Neural cell (in vitro differentiated cells): ENCODE measurements at regions not wholly inside any gene's neighbourhood (a gene's known extent, or its start where the extent isn't known, plus 50 kb on each side); places are given as distances from the start of the nearest gene placed in this dataset.

Experiments used
- H2AFZ ChIP-seq: fragments of 200-600, 300-800 bp; sonication (generic), shearing (Covaris generic); 2 replicates; pipeline ENCODE4 v1.6.0; 2014; ENCODE audit warnings: low read depth, mild to moderate bottlenecking, antibody characterized with exemption, low read length, moderate library complexity
- H3F3A ChIP-seq: fragments of 200-600 bp; shearing (Covaris generic); 2 replicates; pipeline ENCODE4 v1.6.1; 2016; ENCODE audit warnings: mild to moderate bottlenecking, moderate library complexity, mixed read lengths, antibody characterized with exemption, low read length; ENCODE audit not compliant: insufficient read depth, poor library complexity, severe bottlenecking
- H3K27ac ChIP-seq: fragments of 200-600, 300-800 bp; sonication (generic), shearing (Covaris generic); 2 replicates; pipeline ENCODE4 v1.5.1; 2014; ENCODE audit warnings: mild to moderate bottlenecking, low read length, moderate library complexity
- H3K27me3 ChIP-seq: fragments of 300-800, 200-600 bp; sonication (generic), shearing (Covaris generic); 2 replicates; pipeline ENCODE4 v1.6.0; 2014; ENCODE audit warnings: mild to moderate bottlenecking, low read depth, low read length, moderate library complexity; ENCODE audit not compliant: insufficient read depth
- H3K36me3 ChIP-seq: fragments of 300-800, 200-600 bp; sonication (generic), shearing (Covaris generic); 2 replicates; pipeline ENCODE4 v1.5.1; 2014; ENCODE audit warnings: mild to moderate bottlenecking, antibody characterized with exemption, low read length, moderate library complexity; ENCODE audit not compliant: insufficient read depth
- H3K4me2 ChIP-seq: fragments of 300-800, 200-600 bp; sonication (generic), shearing (Covaris generic); 2 replicates; pipeline ENCODE4 v1.6.0; 2014; ENCODE audit warnings: mild to moderate bottlenecking, low read length
- H3K4me3 ChIP-seq: fragments of 300-800, 200-600 bp; sonication (generic), shearing (Covaris generic); 2 replicates; pipeline ENCODE4 v1.5.1; 2014; ENCODE audit warnings: mild to moderate bottlenecking, low read length, moderate library complexity
- H3K79me2 ChIP-seq: fragments of 200-600 bp; shearing (Covaris generic); replicated peaks from 2 replicates; pipeline ENCODE4 v1.6.0; 2014; ENCODE audit warnings: mild to moderate bottlenecking, low read length, moderate library complexity; ENCODE audit not compliant: insufficient read depth
- H3K9ac ChIP-seq: fragments of 300-800, 200-600 bp; sonication (generic), shearing (Covaris generic); 2 replicates; pipeline ENCODE4 v1.6.1; 2016; ENCODE audit warnings: mild to moderate bottlenecking, low read length, mixed read lengths
- H3K9me2 ChIP-seq: fragments of 200-600 bp; shearing (Covaris generic); 2 replicates; pipeline ENCODE4 v1.6.1; 2016; ENCODE audit warnings: mild to moderate bottlenecking, low read length, mixed read lengths; ENCODE audit not compliant: insufficient read depth
- H3K9me3 ChIP-seq: fragments of 200-600, 300-800 bp; sonication (generic), shearing (Covaris generic); 2 replicates; pipeline ENCODE4 v1.6.1; 2016; ENCODE audit warnings: mild to moderate bottlenecking, mixed run types, low read length, moderate library complexity, mixed read lengths
- H4K20me1 ChIP-seq: fragments of 200-600 bp; shearing (Covaris generic); 2 replicates; pipeline ENCODE4 v1.6.1; 2016; ENCODE audit warnings: mild to moderate bottlenecking, mixed run types; ENCODE audit not compliant: insufficient read depth
- EP300 ChIP-seq: fragments of 450-650 bp; conservative IDR thresholded peaks from 2 replicates; pipeline ENCODE4 v1.6.1; 2014; ENCODE audit warnings: antibody characterized with exemption, mild to moderate bottlenecking, moderate library complexity; ENCODE audit not compliant: poor library complexity, severe bottlenecking
- EZH2 ChIP-seq: fragments of 200-600, 300-800 bp; shearing (Covaris generic), sonication (generic); IDR thresholded peaks from 2 replicates; pipeline ENCODE4 v1.6.1; 2014; ENCODE audit warnings: antibody characterized with exemption, low read length, borderline replicate concordance, mild to moderate bottlenecking; ENCODE audit not compliant: insufficient read depth, poor library complexity, severe bottlenecking
- MXI1 ChIP-seq: fragments of 450-650 bp; conservative IDR thresholded peaks from 2 replicates; pipeline ENCODE4 v1.6.1; 2014; ENCODE audit warnings: antibody characterized with exemption, mild to moderate bottlenecking; ENCODE audit not compliant: poor library complexity, severe bottlenecking
- POLR2AphosphoS5 ChIP-seq: IDR thresholded peaks from 2 replicates; pipeline ENCODE4 v1.6.1; 2012
- RAD21 ChIP-seq: fragments of 450-650 bp; conservative IDR thresholded peaks from 2 replicates; pipeline ENCODE4 v1.6.1; 2014; ENCODE audit warnings: antibody characterized with exemption, mild to moderate bottlenecking, moderate library complexity
- SMC3 ChIP-seq: fragments of 450-650 bp; conservative IDR thresholded peaks from 2 replicates; pipeline ENCODE4 v1.6.1; 2014; ENCODE audit warnings: antibody characterized with exemption, mild to moderate bottlenecking, moderate library complexity; ENCODE audit not compliant: poor library complexity
- TAF1 ChIP-seq: IDR thresholded peaks from 2 replicates; pipeline ENCODE4 v1.6.1; 2012; ENCODE audit warnings: low read depth
- TF ChIP-seq, protein P1 (sequence below): IDR thresholded peaks from 2 replicates; pipeline ENCODE4 v1.6.1; 2012; ENCODE audit warnings: borderline replicate concordance
- TF ChIP-seq, protein P2 (sequence below): fragments of 450-650 bp; IDR thresholded peaks from 2 replicates; pipeline ENCODE4 v1.5.1; 2014; ENCODE audit warnings: antibody characterized with exemption, mild to moderate bottlenecking, moderate library complexity; ENCODE audit not compliant: poor library complexity, severe bottlenecking

DNA sequence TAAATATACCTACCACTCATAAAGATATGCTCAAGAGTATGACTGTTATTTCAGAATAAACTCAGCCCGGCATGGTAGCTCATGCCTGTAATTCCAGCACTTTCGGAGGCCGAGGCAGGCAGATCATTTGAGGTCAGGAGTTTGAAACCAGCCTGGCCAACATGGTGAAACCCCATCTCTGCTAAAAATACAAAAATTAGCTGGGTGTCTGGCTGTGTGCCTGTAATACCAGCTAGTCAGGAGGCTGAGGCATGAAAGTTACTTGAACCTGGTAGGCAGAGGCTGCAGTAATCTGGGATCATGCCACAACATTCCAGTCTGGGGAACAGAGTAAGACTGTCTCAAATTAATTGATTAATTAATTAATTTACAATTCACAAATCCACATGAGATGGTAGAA is 208.2 kb upstream of the PDGFD start:
- Histone ChIP-seq H3K27me3 (no peaks in the 10 kb centered on the region), H2AFZ (no peak overlapping the region), H3K4me3 (no peak overlapping the region), H3K36me3 (no peaks in the 10 kb centered on the region), H3K9ac (no peak overlapping the region), H3K9me2 (no peaks in the 10 kb centered on the region), H3K27ac (no peak overlapping the region), H4K20me1 (no peaks in the 10 kb centered on the region), H3K9me3 (no peaks in the 10 kb centered on the region), H3K79me2 (no peaks in the 10 kb centered on the region), H3F3A (no peaks in the 10 kb centered on the region), H3K4me2 (no peak overlapping the region)
- TF ChIP-seq, protein P1, sequence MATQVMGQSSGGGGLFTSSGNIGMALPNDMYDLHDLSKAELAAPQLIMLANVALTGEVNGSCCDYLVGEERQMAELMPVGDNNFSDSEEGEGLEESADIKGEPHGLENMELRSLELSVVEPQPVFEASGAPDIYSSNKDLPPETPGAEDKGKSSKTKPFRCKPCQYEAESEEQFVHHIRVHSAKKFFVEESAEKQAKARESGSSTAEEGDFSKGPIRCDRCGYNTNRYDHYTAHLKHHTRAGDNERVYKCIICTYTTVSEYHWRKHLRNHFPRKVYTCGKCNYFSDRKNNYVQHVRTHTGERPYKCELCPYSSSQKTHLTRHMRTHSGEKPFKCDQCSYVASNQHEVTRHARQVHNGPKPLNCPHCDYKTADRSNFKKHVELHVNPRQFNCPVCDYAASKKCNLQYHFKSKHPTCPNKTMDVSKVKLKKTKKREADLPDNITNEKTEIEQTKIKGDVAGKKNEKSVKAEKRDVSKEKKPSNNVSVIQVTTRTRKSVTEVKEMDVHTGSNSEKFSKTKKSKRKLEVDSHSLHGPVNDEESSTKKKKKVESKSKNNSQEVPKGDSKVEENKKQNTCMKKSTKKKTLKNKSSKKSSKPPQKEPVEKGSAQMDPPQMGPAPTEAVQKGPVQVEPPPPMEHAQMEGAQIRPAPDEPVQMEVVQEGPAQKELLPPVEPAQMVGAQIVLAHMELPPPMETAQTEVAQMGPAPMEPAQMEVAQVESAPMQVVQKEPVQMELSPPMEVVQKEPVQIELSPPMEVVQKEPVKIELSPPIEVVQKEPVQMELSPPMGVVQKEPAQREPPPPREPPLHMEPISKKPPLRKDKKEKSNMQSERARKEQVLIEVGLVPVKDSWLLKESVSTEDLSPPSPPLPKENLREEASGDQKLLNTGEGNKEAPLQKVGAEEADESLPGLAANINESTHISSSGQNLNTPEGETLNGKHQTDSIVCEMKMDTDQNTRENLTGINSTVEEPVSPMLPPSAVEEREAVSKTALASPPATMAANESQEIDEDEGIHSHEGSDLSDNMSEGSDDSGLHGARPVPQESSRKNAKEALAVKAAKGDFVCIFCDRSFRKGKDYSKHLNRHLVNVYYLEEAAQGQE = no peak
- TF ChIP-seq EZH2 (no peak), MXI1 (no peak), EP300 (no peak), POLR2AphosphoS5 (no peak), RAD21 (no peak), SMC3 (no peak), TAF1 (no peak)
- TF ChIP-seq, protein P2, sequence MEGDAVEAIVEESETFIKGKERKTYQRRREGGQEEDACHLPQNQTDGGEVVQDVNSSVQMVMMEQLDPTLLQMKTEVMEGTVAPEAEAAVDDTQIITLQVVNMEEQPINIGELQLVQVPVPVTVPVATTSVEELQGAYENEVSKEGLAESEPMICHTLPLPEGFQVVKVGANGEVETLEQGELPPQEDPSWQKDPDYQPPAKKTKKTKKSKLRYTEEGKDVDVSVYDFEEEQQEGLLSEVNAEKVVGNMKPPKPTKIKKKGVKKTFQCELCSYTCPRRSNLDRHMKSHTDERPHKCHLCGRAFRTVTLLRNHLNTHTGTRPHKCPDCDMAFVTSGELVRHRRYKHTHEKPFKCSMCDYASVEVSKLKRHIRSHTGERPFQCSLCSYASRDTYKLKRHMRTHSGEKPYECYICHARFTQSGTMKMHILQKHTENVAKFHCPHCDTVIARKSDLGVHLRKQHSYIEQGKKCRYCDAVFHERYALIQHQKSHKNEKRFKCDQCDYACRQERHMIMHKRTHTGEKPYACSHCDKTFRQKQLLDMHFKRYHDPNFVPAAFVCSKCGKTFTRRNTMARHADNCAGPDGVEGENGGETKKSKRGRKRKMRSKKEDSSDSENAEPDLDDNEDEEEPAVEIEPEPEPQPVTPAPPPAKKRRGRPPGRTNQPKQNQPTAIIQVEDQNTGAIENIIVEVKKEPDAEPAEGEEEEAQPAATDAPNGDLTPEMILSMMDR = no peak

DNA sequence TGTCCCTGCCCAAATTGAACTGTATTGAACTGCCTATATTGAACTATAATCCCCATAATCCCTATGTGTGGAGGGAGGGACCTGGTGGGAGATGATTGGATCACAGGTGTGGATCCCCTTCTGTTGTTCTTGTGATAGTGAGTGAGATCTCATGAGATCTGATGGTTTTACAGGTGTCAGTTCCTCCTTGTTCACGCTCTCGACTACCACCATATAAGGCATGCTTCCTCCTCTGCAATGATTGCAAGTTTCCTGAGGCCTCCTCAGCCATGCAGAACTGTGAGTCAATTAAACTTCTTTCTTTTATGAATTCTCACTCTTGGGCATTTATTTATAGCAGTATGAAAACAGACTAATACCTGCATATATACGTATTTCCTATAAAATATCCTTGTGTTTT is 206.5 kb upstream of the PDGFD start:
- no peak overlapping the region for H2AFZ ChIP-seq
- H3K9me2 ChIP-seq = no peaks in the 10 kb centered on the region
- no peaks in the 10 kb centered on the region for H3K27me3 ChIP-seq
- H3K4me3 ChIP-seq = no peak overlapping the region
- no peak overlapping the region for H3K27ac ChIP-seq
- H4K20me1 ChIP-seq = no peaks in the 10 kb centered on the region
- no peak overlapping the region for H3K9ac ChIP-seq
- no peaks in the 10 kb centered on the region for H3K36me3 ChIP-seq
- no peaks in the 10 kb centered on the region for H3F3A ChIP-seq
- no peak for TF ChIP-seq SMC3
- TF ChIP-seq, protein P2 = no peak
- no peak for TF ChIP-seq MXI1
- no peak for TF ChIP-seq POLR2AphosphoS5
- TF ChIP-seq, protein P1 = no peak
- TF ChIP-seq EZH2 = no peak
- no peak for TF ChIP-seq TAF1
- TF ChIP-seq EP300 = no peak
- no peak for TF ChIP-seq RAD21
- no peak overlapping the region for H3K4me2 ChIP-seq
- no peaks in the 10 kb centered on the region for H3K79me2 ChIP-seq
- no peaks in the 10 kb centered on the region for H3K9me3 ChIP-seq
